Esophagus squamous epithelium (tissue), 4 donors: ENCODE measurements at regions not wholly inside any gene's neighbourhood (a gene's known extent, or its start where the extent isn't known, plus 50 kb on each side); places are given as distances from the start of the nearest gene placed in this dataset.

Experiments
- CTCF ChIP-seq, 6 experiments: fragments of 450-650 bp in 4 of 6; fragments of 200-600 bp in 2 of 6; sonication (generic) in 2 of 6; IDR thresholded peaks; one replicate each; pipeline ENCODE4 v1.5.1; 2016 to 2019; ENCODE audit warnings: antibody characterized with exemption in 6 of 6, mild to moderate bottlenecking in 4 of 6, moderate library complexity in 4 of 6
- POLR2A ChIP-seq, 4 donors: fragments of 450-650 bp; IDR thresholded peaks; one replicate each; pipeline ENCODE4 v1.6.1; 2017; ENCODE audit warnings: antibody characterized with exemption in 4 of 4, mild to moderate bottlenecking in 4 of 4, moderate library complexity in 3 of 4

- TF ChIP-seq CTCF (IDR thresholded peaks at IDR 0.05) (no peak), POLR2A (IDR thresholded peaks at IDR 0.05) (no peak)
Measured at GRCh38 chr18:41553716-41554115, 401.3 kb upstream of the PIK3C3 start.
